Nephron (organoid): ENCODE measurements at regions not wholly inside any gene's neighbourhood (a gene's known extent, or its start where the extent isn't known, plus 50 kb on each side); places are given as distances from the start of the nearest gene placed in this dataset.

Experiments used
- H3K27ac Mint-ChIP-seq, 3 experiments: 2 replicates each; pipeline ENCODE4 v1.8.0; 2020; ENCODE audit warnings: mixed read lengths in 3 of 3, mild to moderate bottlenecking in 2 of 3, moderate library complexity in 1 of 3
- H3K27me3 Mint-ChIP-seq: 2 replicates; pipeline ENCODE4 v1.8.0; 2021; ENCODE audit warnings: low read depth, mild to moderate bottlenecking, moderate library complexity, mixed read lengths
- H3K36me3 Mint-ChIP-seq: 2 replicates; pipeline ENCODE4 v1.8.0; 2020; ENCODE audit warnings: low read depth, mixed read lengths
- H3K4me1 Mint-ChIP-seq: 2 replicates; pipeline ENCODE4 v1.8.0; 2020; ENCODE audit warnings: mixed read lengths
- H3K4me3 Mint-ChIP-seq, 3 experiments: 2 replicates each; pipeline ENCODE4 v1.8.0; 2020; ENCODE audit warnings: mild to moderate bottlenecking in 3 of 3, mixed read lengths in 3 of 3, moderate library complexity in 2 of 3
- H3K9me3 Mint-ChIP-seq: 2 replicates; pipeline ENCODE4 v1.8.0; 2020; ENCODE audit warnings: mixed read lengths
- CTCF ChIP-seq, 3 experiments: fragments of 200-600 bp; sonication (generic); IDR thresholded peaks; one replicate each; pipeline ENCODE4 v1.5.0; 2021; ENCODE audit warnings: antibody characterized with exemption in 3 of 3; ENCODE audit not compliant: unreplicated experiment in 3 of 3

GRCh38 chr12:72723732-72724131 lies 451.6 kb downstream of the TRHDE start:
- no peaks in the 10 kb centered on the region for H3K36me3 Mint-ChIP-seq
- TF ChIP-seq CTCF (IDR thresholded peaks at IDR 0.05; ENCODE audit: unreplicated experiment in 3 of 3) = no peak
- H3K27me3 Mint-ChIP-seq = no peaks in the 10 kb centered on the region
- no peak overlapping the region for H3K4me3 Mint-ChIP-seq
- no peaks in the 10 kb centered on the region for H3K4me1 Mint-ChIP-seq
- peaks cover 5% of the 10 kb centered on the region for H3K9me3 Mint-ChIP-seq
- no peak overlapping the region for H3K27ac Mint-ChIP-seq

GRCh38 chr12:72729451-72730010 lies 457.4 kb downstream of the TRHDE start:
- TF ChIP-seq CTCF (IDR thresholded peaks at IDR 0.05; ENCODE audit: unreplicated experiment in 3 of 3) = no peak
- H3K9me3 Mint-ChIP-seq = no peaks in the 10 kb centered on the region
- H3K4me3 Mint-ChIP-seq = no peak overlapping the region

GRCh38 chr12:72734581-72734980 lies 462.4 kb downstream of the TRHDE start:
- no peak for TF ChIP-seq CTCF (IDR thresholded peaks at IDR 0.05; ENCODE audit: unreplicated experiment in 3 of 3)
- Mint-ChIP-seq H3K4me3 (no peak overlapping the region), H3K4me1 (no peaks in the 10 kb centered on the region), H3K27ac (no peak overlapping the region), H3K9me3 (no peaks in the 10 kb centered on the region), H3K36me3 (no peaks in the 10 kb centered on the region), H3K27me3 (no peaks in the 10 kb centered on the region)

More at GRCh38 chr12:72729451-72730010, 457.4 kb downstream of the TRHDE start:
- Mint-ChIP-seq H3K27me3 (no peaks in the 10 kb centered on the region), H3K27ac (no peak overlapping the region), H3K4me1 (no peaks in the 10 kb centered on the region), H3K36me3 (no peaks in the 10 kb centered on the region)

DNA sequence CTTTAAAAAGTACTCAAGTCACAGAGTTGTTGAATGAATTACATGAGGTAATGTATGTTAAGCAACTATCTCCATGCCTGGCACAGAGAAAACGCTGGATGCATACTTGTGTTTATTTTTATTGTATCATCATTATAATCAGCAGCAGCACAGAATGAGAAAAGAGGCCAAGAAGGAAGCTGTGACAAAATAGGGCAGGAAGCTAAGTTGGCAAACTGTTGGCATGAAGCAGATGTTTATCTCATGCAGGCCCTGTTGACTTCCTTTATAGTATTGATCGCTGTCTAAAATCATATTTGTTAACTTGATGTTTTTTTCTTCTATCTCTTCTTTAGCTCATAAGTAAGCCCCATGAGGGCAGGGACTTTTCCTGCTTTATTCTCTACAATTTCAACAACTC lies 466.6 kb downstream of the TRHDE start:
- no peak for TF ChIP-seq CTCF (IDR thresholded peaks at IDR 0.05; ENCODE audit: unreplicated experiment in 3 of 3)
- no peak overlapping the region for H3K27ac Mint-ChIP-seq
- H3K9me3 Mint-ChIP-seq = peaks cover 22% of the 10 kb centered on the region
- H3K4me3 Mint-ChIP-seq = no peak overlapping the region
- H3K4me1 Mint-ChIP-seq = no peaks in the 10 kb centered on the region
- peaks cover 13% of the 10 kb centered on the region for H3K36me3 Mint-ChIP-seq
- H3K27me3 Mint-ChIP-seq = peaks cover 3% of the 10 kb centered on the region

- no peak for TF ChIP-seq CTCF (IDR thresholded peaks at IDR 0.05; ENCODE audit: unreplicated experiment in 3 of 3)
- no peaks in the 10 kb centered on the region for H3K4me1 Mint-ChIP-seq
- peaks cover 26% of the 10 kb centered on the region for H3K9me3 Mint-ChIP-seq
- no peak overlapping the region for H3K27ac Mint-ChIP-seq
- peaks cover 3% of the 10 kb centered on the region for H3K27me3 Mint-ChIP-seq
- no peak overlapping the region for H3K4me3 Mint-ChIP-seq
- H3K36me3 Mint-ChIP-seq = peaks cover 13% of the 10 kb centered on the region
Measured at GRCh38 chr12:72740064-72740463, 467.9 kb downstream of the TRHDE start.

DNA sequence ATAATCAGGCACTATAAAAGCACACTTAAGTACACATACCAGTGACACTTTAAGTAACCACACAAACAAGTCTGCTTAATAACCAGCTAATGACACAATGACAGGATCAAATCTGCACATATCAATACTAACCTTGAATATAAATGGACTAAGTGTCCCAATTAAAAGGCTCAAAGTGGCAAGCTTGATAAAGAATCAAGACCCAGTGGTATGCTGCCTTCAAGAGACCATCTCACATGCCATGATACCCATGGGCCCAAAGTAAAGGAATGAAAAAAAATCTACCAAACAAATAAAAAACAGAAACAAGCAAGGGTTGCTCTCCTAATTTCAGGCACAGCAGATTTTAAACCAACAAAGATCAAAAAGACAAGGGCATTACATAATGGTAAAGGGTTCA lies 470.4 kb downstream of the TRHDE start:
- H3K36me3 Mint-ChIP-seq = peaks cover 13% of the 10 kb centered on the region
- no peak overlapping the region for H3K27ac Mint-ChIP-seq
- peaks cover 3% of the 10 kb centered on the region for H3K27me3 Mint-ChIP-seq

More for the DNA sequence above, 470.4 kb downstream of the TRHDE start:
- H3K4me3 Mint-ChIP-seq = no peak overlapping the region
- peaks cover 26% of the 10 kb centered on the region for H3K9me3 Mint-ChIP-seq
- no peak for TF ChIP-seq CTCF (IDR thresholded peaks at IDR 0.05; ENCODE audit: unreplicated experiment in 3 of 3)
- H3K4me1 Mint-ChIP-seq = no peaks in the 10 kb centered on the region
